ENCODE measurements at regions not wholly inside any gene's neighbourhood (a gene's known extent, or its start where the extent isn't known, plus 50 kb on each side); places are given as distances from the start of the nearest gene placed in this dataset.

DNA sequence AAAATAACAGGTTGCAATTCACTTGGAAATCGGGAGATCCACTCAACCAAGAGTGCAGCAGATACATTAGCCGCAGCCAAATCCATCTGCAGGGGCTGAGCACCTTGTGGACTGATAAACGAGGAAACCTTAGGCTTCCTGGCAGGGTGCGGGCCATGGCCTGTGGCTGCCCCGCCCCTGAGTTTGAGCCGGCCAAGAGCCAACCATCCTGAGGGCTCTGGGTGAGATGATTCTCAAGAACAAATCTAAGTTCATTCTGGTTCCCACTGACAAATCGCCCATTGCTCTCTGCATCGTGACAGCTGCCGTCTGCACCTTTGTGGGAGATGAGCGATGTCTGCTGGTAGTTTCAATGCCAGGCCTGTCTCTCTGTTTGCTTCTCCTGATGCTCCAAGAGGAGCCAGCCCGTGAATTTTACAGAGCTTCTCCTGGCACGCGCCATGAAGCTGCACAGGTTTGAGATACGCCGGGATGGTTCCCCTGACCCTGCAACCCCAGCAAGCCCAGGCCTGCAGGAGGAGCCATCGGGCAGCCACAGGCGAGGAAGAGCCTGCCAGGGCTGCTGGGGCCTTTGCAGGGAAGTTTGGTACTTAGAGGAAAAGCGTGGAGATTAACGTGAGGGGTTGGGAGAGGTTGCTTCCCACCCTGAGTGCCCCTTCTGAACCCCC lies 154.0 kb downstream of the OLFM1 start:
- TF ChIP-seq TARDBP (IDR thresholded peaks at IDR 0.05) (no peak), FOXA1 (IDR thresholded peaks at IDR 0.05) (no peak), BHLHE40 (IDR thresholded peaks at IDR 0.05; ENCODE audit: borderline replicate concordance) (no peak), SUZ12 (IDR thresholded peaks at IDR 0.05) (no peak), ELF4 (IDR thresholded peaks at IDR 0.05) (no peak), SP1 (IDR thresholded peaks at IDR 0.05) (no peak), FOXK2 (IDR thresholded peaks at IDR 0.05) (no peak), FOXM1 (IDR thresholded peaks at IDR 0.05; ENCODE audit: borderline replicate concordance) (no peak), HDGF (IDR thresholded peaks at IDR 0.05; ENCODE audit: borderline replicate concordance) (no peak), ARNT (IDR thresholded peaks at IDR 0.05) (no peak)
- TF ChIP-seq, protein P1, sequence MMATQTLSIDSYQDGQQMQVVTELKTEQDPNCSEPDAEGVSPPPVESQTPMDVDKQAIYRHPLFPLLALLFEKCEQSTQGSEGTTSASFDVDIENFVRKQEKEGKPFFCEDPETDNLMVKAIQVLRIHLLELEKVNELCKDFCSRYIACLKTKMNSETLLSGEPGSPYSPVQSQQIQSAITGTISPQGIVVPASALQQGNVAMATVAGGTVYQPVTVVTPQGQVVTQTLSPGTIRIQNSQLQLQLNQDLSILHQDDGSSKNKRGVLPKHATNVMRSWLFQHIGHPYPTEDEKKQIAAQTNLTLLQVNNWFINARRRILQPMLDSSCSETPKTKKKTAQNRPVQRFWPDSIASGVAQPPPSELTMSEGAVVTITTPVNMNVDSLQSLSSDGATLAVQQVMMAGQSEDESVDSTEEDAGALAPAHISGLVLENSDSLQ (IDR thresholded peaks at IDR 0.05), result no peak

Data from HEK293T (cell line).